PFSK-1 (cell line): ENCODE measurements at regions not wholly inside any gene's neighbourhood (a gene's known extent, or its start where the extent isn't known, plus 50 kb on each side); places are given as distances from the start of the nearest gene placed in this dataset.

ENCODE experiments used
- FOXP2 ChIP-seq: optimal IDR thresholded peaks from 2 replicates; pipeline ENCODE3; 2011; ENCODE audit warnings: borderline replicate concordance, control low read depth, inconsistent platforms; ENCODE audit not compliant: insufficient read depth; ENCODE audit errors: extremely low read length, extremely low read depth
- POLR2AphosphoS5 ChIP-seq: IDR thresholded peaks from 2 replicates; pipeline ENCODE4 v1.6.1; 2012; ENCODE audit warnings: low read depth, mild to moderate bottlenecking, control low read depth, low read length, moderate library complexity
- REST ChIP-seq, 2 experiments: IDR thresholded peaks; 2 replicates each; pipeline versions ENCODE4 v1.6.1 to v1.8.0; 2011 to 2012; ENCODE audit warnings: low read depth in 2 of 2, low read length in 2 of 2, control low read depth in 1 of 2, inconsistent platforms in 1 of 2, mild to moderate bottlenecking in 1 of 2, moderate library complexity in 1 of 2; ENCODE audit not compliant: insufficient read depth in 1 of 2
- SIN3A ChIP-seq: IDR thresholded peaks from 2 replicates; pipeline ENCODE4 v1.6.1; 2012; ENCODE audit warnings: mild to moderate bottlenecking, low read length, moderate library complexity, borderline replicate concordance; ENCODE audit not compliant: insufficient read depth
- TAF1 ChIP-seq: IDR thresholded peaks from 2 replicates; pipeline ENCODE4 v1.6.1; 2012; ENCODE audit warnings: low read length, control low read depth, borderline replicate concordance; ENCODE audit not compliant: insufficient read depth

GRCh38 chr3:191901741-191902140 is 440.8 kb downstream of the PYDC2 start:
- TF ChIP-seq POLR2AphosphoS5 (no peak), TAF1 (no peak), REST (IDR thresholded peaks at IDR 0.05; ENCODE audit: insufficient read depth in 1 of 2, low read depth in 2 of 2, low read length in 2 of 2) (no peak), SIN3A (no peak), FOXP2 (no peak)
